HG03378 (cell line): ENCODE measurements at regions not wholly inside any gene's neighbourhood (a gene's known extent, or its start where the extent isn't known, plus 50 kb on each side); places are given as distances from the start of the nearest gene placed in this dataset.

Experiments used
- ATAC-seq: cut with Tn5 transposase; IDR thresholded peaks from one replicate; pipeline ENCODE4 v1.9.1; 2021; ENCODE audit warnings: mild to moderate bottlenecking, moderate library complexity; ENCODE audit not compliant: unreplicated experiment

DNA sequence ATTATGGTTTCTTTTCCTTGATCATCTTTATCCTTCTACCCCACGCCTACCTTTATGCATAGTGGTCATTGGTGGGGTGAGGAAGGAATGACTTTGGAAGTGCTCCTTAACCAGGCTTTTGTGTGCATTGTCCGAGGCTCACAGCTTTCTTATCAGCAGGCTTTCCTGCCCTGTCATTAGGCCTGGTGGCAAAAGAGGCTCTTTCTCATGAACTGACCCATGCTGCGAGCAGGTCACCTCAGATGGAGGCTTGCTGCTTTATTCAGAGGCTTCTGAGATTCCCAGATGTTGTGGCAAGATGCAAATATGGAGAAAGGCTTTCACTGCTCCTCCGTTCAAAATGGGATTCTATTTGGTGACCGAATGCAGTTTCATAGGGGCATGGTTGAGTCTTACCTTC lies 57.4 kb upstream of the DMRTA1 start:
- no peak for ATAC-seq

DNA sequence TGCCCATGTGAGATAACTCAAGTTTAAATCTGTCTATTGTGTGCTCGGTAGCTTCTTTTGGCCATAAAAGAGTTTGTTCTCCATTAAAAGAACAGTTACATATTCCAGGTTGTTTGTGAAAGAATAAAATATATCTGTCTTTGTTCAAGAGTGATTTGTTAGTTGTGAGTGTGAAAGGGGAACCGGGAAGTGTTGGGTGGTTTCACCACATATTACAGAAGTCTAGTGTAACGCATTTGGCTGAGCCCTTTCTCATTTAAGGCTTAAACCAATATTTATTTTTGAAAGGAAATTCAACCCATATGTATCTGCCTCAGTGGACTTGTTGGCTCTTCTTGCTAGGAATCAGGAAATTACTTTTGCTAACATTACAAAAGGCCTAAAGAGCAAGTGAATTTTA lies 54.1 kb upstream of the DMRTA1 start:
- ATAC-seq, result no peak

DNA sequence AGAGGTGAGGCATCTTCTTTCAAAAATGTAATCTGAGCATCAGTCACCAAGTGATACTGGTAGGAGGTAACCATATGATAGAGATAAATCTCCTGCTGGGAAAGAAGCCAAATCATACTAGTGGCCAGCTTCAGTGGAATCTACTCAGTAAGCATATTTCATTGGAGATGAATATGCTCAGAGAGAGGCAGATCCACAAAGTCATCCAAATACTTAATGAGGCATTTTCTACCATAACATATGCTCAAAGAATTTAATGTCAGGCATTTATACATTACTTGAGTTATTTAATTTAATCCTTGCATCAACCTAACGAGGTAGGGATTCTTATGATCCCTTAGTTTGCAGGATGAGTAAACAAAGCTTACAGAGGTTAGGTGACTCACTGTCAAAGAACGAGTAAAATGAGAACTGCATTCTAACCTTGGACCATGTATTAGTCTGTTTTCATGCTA lies 50.9 kb upstream of the DMRTA1 start:
- ATAC-seq, result no peak
